Ishikawa (cell line): ENCODE measurements at regions not wholly inside any gene's neighbourhood (a gene's known extent, or its start where the extent isn't known, plus 50 kb on each side); places are given as distances from the start of the nearest gene placed in this dataset.

Source experiments
- CEBPB ChIP-seq: IDR thresholded peaks from 2 replicates; pipeline ENCODE4 v1.6.1; 2012
- EGR1 ChIP-seq: IDR thresholded peaks from 2 replicates; pipeline ENCODE4 v1.6.1; 2012
- EP300 ChIP-seq: IDR thresholded peaks from 2 replicates; pipeline ENCODE4 v1.6.1; 2012; ENCODE audit warnings: borderline replicate concordance
- FOXM1 ChIP-seq: IDR thresholded peaks from 2 replicates; pipeline ENCODE4 v1.6.1; 2012; ENCODE audit warnings: low read depth, borderline replicate concordance
- MAX ChIP-seq: IDR thresholded peaks from 2 replicates; pipeline ENCODE4 v1.6.1; 2012
- NFIC ChIP-seq: IDR thresholded peaks from 2 replicates; pipeline ENCODE4 v1.6.1; 2012
- RAD21 ChIP-seq: IDR thresholded peaks from 2 replicates; pipeline ENCODE4 v1.6.1; 2012; ENCODE audit warnings: low read depth
- TAF1 ChIP-seq: IDR thresholded peaks from 2 replicates; pipeline ENCODE4 v1.6.1; 2012; ENCODE audit warnings: low read depth, mild to moderate bottlenecking
- TCF12 ChIP-seq: IDR thresholded peaks from 2 replicates; pipeline ENCODE4 v1.6.1; 2012; ENCODE audit warnings: low read depth
- YY1 ChIP-seq: IDR thresholded peaks from 2 replicates; pipeline ENCODE4 v1.6.1; 2012; ENCODE audit warnings: low read depth
- TF ChIP-seq, protein P1 (sequence below): IDR thresholded peaks from 2 replicates; pipeline ENCODE4 v1.6.1; 2012; ENCODE audit warnings: low read depth, mild to moderate bottlenecking
- TF ChIP-seq, protein P2 (sequence below): IDR thresholded peaks from 2 replicates; pipeline ENCODE4 v1.6.1; 2012

GRCh38 chr13:33958964-33959363, 141.0 kb downstream of the RFC3 start:
- TF ChIP-seq EP300 (no peak), MAX (no peak), YY1 (no peak), CEBPB (no peak), TAF1 (no peak), RAD21 (no peak), FOXM1 (no peak), NFIC (no peak), EGR1 (no peak), TCF12 (no peak)
- TF ChIP-seq, protein P1, sequence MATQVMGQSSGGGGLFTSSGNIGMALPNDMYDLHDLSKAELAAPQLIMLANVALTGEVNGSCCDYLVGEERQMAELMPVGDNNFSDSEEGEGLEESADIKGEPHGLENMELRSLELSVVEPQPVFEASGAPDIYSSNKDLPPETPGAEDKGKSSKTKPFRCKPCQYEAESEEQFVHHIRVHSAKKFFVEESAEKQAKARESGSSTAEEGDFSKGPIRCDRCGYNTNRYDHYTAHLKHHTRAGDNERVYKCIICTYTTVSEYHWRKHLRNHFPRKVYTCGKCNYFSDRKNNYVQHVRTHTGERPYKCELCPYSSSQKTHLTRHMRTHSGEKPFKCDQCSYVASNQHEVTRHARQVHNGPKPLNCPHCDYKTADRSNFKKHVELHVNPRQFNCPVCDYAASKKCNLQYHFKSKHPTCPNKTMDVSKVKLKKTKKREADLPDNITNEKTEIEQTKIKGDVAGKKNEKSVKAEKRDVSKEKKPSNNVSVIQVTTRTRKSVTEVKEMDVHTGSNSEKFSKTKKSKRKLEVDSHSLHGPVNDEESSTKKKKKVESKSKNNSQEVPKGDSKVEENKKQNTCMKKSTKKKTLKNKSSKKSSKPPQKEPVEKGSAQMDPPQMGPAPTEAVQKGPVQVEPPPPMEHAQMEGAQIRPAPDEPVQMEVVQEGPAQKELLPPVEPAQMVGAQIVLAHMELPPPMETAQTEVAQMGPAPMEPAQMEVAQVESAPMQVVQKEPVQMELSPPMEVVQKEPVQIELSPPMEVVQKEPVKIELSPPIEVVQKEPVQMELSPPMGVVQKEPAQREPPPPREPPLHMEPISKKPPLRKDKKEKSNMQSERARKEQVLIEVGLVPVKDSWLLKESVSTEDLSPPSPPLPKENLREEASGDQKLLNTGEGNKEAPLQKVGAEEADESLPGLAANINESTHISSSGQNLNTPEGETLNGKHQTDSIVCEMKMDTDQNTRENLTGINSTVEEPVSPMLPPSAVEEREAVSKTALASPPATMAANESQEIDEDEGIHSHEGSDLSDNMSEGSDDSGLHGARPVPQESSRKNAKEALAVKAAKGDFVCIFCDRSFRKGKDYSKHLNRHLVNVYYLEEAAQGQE = no peak
- TF ChIP-seq, protein P2, sequence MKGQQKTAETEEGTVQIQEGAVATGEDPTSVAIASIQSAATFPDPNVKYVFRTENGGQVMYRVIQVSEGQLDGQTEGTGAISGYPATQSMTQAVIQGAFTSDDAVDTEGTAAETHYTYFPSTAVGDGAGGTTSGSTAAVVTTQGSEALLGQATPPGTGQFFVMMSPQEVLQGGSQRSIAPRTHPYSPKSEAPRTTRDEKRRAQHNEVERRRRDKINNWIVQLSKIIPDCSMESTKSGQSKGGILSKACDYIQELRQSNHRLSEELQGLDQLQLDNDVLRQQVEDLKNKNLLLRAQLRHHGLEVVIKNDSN = no peak
